Inflammatory macrophage (primary cell): ENCODE measurements at regions not wholly inside any gene's neighbourhood (a gene's known extent, or its start where the extent isn't known, plus 50 kb on each side); places are given as distances from the start of the nearest gene placed in this dataset.
A peak's percentile ranks its signal among the peaks of the same experiment; 100 is the strongest.

Source experiments
- DNase-seq, 2 donors: peaks; one replicate each; pipeline ENCODE4 v3.0.0-alpha.2; 2020 to 2022

- no peak for DNase-seq
Measured at GRCh38 chr2:158732573-158733429, 62.3 kb upstream of the DAPL1 start.

- DNase-seq: no peak
Measured at GRCh38 chr2:158733430-158733755, 61.7 kb upstream of the DAPL1 start.

GRCh38 chr2:158734442-158734841, 60.7 kb upstream of the DAPL1 start:
- DNase-seq: no peak

GRCh38 chr2:158735822-158736580, 59.1 kb upstream of the DAPL1 start:
- no peak for DNase-seq

- DNase-seq: no peak
Measured at GRCh38 chr2:158738363-158738762, 56.8 kb upstream of the DAPL1 start.

- DNase-seq: no peak
Measured at GRCh38 chr2:158740127-158740526, 55.0 kb upstream of the DAPL1 start.

GRCh38 chr2:158740621-158741020, 54.5 kb upstream of the DAPL1 start:
- no peak for DNase-seq

GRCh38 chr2:158741625-158742024, 53.5 kb upstream of the DAPL1 start:
- DNase-seq: no peak

GRCh38 chr2:158742536-158742935, 52.6 kb upstream of the DAPL1 start:
- no peak for DNase-seq

- no peak for DNase-seq
Measured at GRCh38 chr2:158743466-158743865, 51.7 kb upstream of the DAPL1 start.

GRCh38 chr2:158743879-158744278, 51.2 kb upstream of the DAPL1 start:
- peak in 1 of 2 donors; percentile 21 for DNase-seq

- no peak for DNase-seq
Measured at GRCh38 chr2:158745067-158745865, 49.9 kb upstream of the DAPL1 start.
